ENCODE measurements at regions not wholly inside any gene's neighbourhood (a gene's known extent, or its start where the extent isn't known, plus 50 kb on each side); places are given as distances from the start of the nearest gene placed in this dataset.

DNA sequence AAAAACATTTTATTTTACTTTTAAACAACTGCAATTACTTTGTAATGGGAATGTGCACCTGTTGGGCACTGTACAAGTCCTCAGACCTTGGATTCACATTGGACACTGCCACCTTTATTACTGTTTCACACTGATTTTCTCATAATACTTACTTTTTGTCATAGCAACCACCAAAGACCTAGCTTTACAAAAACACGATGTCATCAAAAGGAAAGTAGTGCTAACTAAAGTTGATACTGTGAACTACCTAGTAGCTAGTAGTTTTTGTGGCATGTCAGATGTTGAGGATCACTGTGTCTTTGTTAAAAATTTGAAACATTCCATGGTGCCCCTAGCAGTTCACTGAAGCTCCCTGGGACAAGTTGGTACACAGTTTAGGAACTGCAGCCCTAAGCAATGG, 62.9 kb upstream of the HOPX start:
- H4K20me1 ChIP-seq (ENCODE audit: control insufficient read depth, insufficient read depth, low read depth, low read length), result no peaks in the 10 kb centered on the region
- H3K27me3 ChIP-seq (ENCODE audit: control insufficient read depth, low read length), result no peaks in the 10 kb centered on the region
- H3F3A ChIP-seq (ENCODE audit: control insufficient read depth, insufficient read depth), result no peaks in the 10 kb centered on the region
- TF ChIP-seq, protein P1, sequence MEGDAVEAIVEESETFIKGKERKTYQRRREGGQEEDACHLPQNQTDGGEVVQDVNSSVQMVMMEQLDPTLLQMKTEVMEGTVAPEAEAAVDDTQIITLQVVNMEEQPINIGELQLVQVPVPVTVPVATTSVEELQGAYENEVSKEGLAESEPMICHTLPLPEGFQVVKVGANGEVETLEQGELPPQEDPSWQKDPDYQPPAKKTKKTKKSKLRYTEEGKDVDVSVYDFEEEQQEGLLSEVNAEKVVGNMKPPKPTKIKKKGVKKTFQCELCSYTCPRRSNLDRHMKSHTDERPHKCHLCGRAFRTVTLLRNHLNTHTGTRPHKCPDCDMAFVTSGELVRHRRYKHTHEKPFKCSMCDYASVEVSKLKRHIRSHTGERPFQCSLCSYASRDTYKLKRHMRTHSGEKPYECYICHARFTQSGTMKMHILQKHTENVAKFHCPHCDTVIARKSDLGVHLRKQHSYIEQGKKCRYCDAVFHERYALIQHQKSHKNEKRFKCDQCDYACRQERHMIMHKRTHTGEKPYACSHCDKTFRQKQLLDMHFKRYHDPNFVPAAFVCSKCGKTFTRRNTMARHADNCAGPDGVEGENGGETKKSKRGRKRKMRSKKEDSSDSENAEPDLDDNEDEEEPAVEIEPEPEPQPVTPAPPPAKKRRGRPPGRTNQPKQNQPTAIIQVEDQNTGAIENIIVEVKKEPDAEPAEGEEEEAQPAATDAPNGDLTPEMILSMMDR (IDR thresholded peaks at IDR 0.05; ENCODE audit: low read depth, low read length, poor library complexity, severe bottlenecking), result no peak
- no peak for TF ChIP-seq EZH2phosphoT487 (IDR thresholded peaks at IDR 0.05; ENCODE audit: borderline replicate concordance, low read length)
- H3K79me2 ChIP-seq (ENCODE audit: control insufficient read depth, low read length), result no peaks in the 10 kb centered on the region
- H3K36me3 ChIP-seq (ENCODE audit: control insufficient read depth, low read length), result no peaks in the 10 kb centered on the region
- H3K9me3 ChIP-seq (ENCODE audit: control insufficient read depth, insufficient read depth, low read length), result no peaks in the 10 kb centered on the region
- no peak overlapping the region for H3K4me3 ChIP-seq (ENCODE audit: low read length)
- no peaks in the 10 kb centered on the region for H3K9me2 ChIP-seq (replicated peaks; ENCODE audit: control insufficient read depth, low read length)
- peaks cover 4% of the 10 kb centered on the region for H3K4me1 ChIP-seq (ENCODE audit: control insufficient read depth, low read length)
- H3K4me2 ChIP-seq (ENCODE audit: low read length), result no peak overlapping the region
- H3K27ac ChIP-seq (ENCODE audit: low read depth, low read length), result no peak overlapping the region

DNA sequence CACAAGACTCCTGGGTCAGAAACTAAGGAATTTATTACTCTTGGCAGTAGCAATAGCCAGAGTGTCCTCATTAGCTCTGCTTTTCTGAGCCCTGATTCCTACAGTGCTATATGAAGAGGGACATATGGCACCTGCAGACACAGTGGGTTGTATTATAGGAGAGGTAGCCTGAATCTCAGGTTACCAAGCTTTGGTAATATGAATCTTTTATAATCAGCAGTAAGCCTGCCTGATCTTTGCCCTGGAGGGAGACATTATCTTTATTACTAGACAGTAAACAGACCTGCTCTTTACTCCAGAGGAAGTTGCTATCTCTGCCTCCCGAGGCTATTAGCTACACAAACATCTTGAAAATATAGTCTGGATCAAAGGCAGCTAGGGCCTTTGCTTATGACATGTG, 62.5 kb upstream of the HOPX start:
- Histone ChIP-seq H3K9me3 (ENCODE audit: control insufficient read depth, insufficient read depth, low read length) (no peaks in the 10 kb centered on the region), H3K9me2 (replicated peaks; ENCODE audit: control insufficient read depth, low read length) (no peaks in the 10 kb centered on the region), H3K27ac (ENCODE audit: low read depth, low read length) (no peak overlapping the region), H3K4me2 (ENCODE audit: low read length) (no peak overlapping the region), H4K20me1 (ENCODE audit: control insufficient read depth, insufficient read depth, low read depth, low read length) (no peaks in the 10 kb centered on the region), H3K27me3 (ENCODE audit: control insufficient read depth, low read length) (no peaks in the 10 kb centered on the region), H3K79me2 (ENCODE audit: control insufficient read depth, low read length) (no peaks in the 10 kb centered on the region), H3K4me1 (ENCODE audit: control insufficient read depth, low read length) (peaks cover 9% of the 10 kb centered on the region), H3F3A (ENCODE audit: control insufficient read depth, insufficient read depth) (no peaks in the 10 kb centered on the region), H3K4me3 (ENCODE audit: low read length) (no peak overlapping the region), H3K36me3 (ENCODE audit: control insufficient read depth, low read length) (no peaks in the 10 kb centered on the region)
- TF ChIP-seq EZH2phosphoT487 (IDR thresholded peaks at IDR 0.05; ENCODE audit: borderline replicate concordance, low read length), result no peak
- TF ChIP-seq, protein P1 (IDR thresholded peaks at IDR 0.05; ENCODE audit: low read depth, low read length, poor library complexity, severe bottlenecking), result no peak

DNA sequence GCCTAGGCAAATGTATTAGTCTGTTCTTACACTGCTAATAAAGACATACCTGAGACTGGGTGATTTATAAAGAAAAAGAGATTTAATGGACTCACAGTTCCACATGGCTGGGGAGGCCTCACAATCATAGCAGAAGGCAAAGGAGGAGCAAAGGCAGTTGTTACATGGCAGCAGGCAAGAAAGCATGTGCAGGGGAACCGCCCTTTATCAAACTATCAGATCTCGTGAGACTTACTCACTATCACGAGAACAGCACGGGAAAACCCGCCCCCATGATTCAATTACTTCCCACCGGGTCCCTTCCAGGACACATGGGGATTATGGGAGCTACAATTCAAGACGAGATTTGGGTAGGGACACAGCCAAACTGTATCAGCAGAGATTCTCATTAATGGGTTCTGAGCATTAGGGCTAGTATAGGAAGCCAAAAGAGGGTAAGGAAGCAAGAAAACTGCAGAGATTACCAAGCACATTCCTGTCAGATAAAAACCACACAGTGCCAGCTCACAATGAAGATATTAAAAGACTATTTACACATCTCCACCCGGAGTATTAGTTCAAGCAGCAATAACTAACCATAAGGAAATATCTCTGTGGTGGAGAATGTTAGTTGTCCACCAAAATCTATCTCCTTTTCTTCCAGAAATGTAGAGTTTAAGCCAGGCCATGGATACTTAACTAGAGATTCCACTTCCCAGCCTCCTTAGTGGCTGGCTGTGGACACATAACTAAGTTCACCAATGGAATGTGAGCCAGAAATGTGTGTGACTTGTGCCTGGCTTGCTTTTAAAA, 61.2 kb upstream of the HOPX start:
- H3K4me3 ChIP-seq (ENCODE audit: low read length), result no peak overlapping the region
- TF ChIP-seq, protein P1 (IDR thresholded peaks at IDR 0.05; ENCODE audit: low read depth, low read length, poor library complexity, severe bottlenecking), result no peak
- TF ChIP-seq EZH2phosphoT487 (IDR thresholded peaks at IDR 0.05; ENCODE audit: borderline replicate concordance, low read length), result no peak
- no peaks in the 10 kb centered on the region for H3F3A ChIP-seq (ENCODE audit: control insufficient read depth, insufficient read depth)
- H3K27me3 ChIP-seq (ENCODE audit: control insufficient read depth, low read length), result no peaks in the 10 kb centered on the region
- H3K9me2 ChIP-seq (replicated peaks; ENCODE audit: control insufficient read depth, low read length), result no peaks in the 10 kb centered on the region
- H3K79me2 ChIP-seq (ENCODE audit: control insufficient read depth, low read length), result no peaks in the 10 kb centered on the region
- no peaks in the 10 kb centered on the region for H3K9me3 ChIP-seq (ENCODE audit: control insufficient read depth, insufficient read depth, low read length)
- no peak overlapping the region for H3K4me2 ChIP-seq (ENCODE audit: low read length)
- H3K4me1 ChIP-seq (ENCODE audit: control insufficient read depth, low read length), result peaks cover 9% of the 10 kb centered on the region
- no peaks in the 10 kb centered on the region for H4K20me1 ChIP-seq (ENCODE audit: control insufficient read depth, insufficient read depth, low read depth, low read length)
- H3K36me3 ChIP-seq (ENCODE audit: control insufficient read depth, low read length), result no peaks in the 10 kb centered on the region
- H3K27ac ChIP-seq (ENCODE audit: low read depth, low read length), result no peak overlapping the region
